Tibial artery (tissue), 4 donors: ENCODE measurements at regions not wholly inside any gene's neighbourhood (a gene's known extent, or its start where the extent isn't known, plus 50 kb on each side); places are given as distances from the start of the nearest gene placed in this dataset.
"Not testable (repeated sequence)": the region's sequence is repeated elsewhere in the genome, so short reads cannot be mapped to it uniquely, and the experiment has no call there.

Experiments
- DNase-seq, 2 donors: peaks; one replicate each; pipeline ENCODE4 v3.0.0-alpha.2; 2019
- H3K27ac ChIP-seq, 2 donors: fragments of 200-600 bp; sonication (generic) in 1 of 2; 1 replicate in 1 of 2; 2 replicates in 1 of 2; pipeline ENCODE4 v1.5.1; 2018 to 2019; ENCODE audit warnings: mild to moderate bottlenecking in 1 of 2
- H3K27me3 ChIP-seq, 2 donors: fragments of 200-600 bp; sonication (generic) in 1 of 2; one replicate each; pipeline versions ENCODE4 v1.5.1 to v1.6.0; 2016 to 2019
- H3K36me3 ChIP-seq, 3 donors: fragments of 200-600 bp; sonication (generic) in 2 of 3; one replicate each; pipeline ENCODE4 v1.5.1; 2016 to 2019; ENCODE audit warnings: mild to moderate bottlenecking in 2 of 3
- H3K4me1 ChIP-seq, 4 donors: fragments of 200-600 bp; sonication (generic) in 2 of 4; 1 replicate in 3 of 4; 2 replicates in 1 of 4; pipeline ENCODE4 v1.5.1; 2016 to 2019
- H3K4me3 ChIP-seq, 2 donors: fragments of 200-600 bp; sonication (generic) in 1 of 2; 1 replicate in 1 of 2; 2 replicates in 1 of 2; pipeline ENCODE4 v1.5.1; 2018 to 2019; ENCODE audit warnings: mild to moderate bottlenecking in 2 of 2
- H3K9me3 ChIP-seq, 3 donors: fragments of 200-600 bp; sonication (generic) in 1 of 3; one replicate each; pipeline ENCODE4 v1.5.1; 2016 to 2019
- intact Hi-C: fragments of 100-400 bp; cut with DNase I; formaldehyde crosslinking; loops from one replicate; pipeline ENCODE4 v1.15.0; 2023; ENCODE audit warnings: low total_unique reads
- TF ChIP-seq, protein P1 (sequence below), 2 experiments: fragments of 200-600 bp in 1 of 2; fragments of 450-650 bp in 1 of 2; IDR thresholded peaks; one replicate each; pipeline ENCODE4 v1.5.1; 2017 to 2019; ENCODE audit warnings: antibody characterized with exemption in 2 of 2, mild to moderate bottlenecking in 1 of 2, moderate library complexity in 1 of 2

DNA sequence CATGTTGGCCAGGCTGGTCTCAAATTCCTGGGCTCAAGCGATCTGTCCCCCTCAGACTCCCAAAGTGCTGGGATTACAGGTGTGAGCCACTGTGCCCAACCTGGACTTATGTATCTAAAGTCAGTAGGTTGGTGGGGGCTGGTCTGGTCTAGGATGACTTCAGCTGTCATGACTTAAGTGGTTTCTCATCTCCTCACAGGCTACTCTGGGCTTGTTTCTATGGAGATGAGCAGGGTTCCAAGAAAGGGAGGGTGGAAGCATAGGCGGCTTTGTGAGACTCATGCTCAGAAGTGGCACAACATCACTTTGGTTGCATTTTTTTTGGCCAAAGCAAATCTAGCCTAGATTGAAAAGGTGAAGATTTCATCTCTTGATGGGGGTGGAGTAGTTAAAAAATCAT is 115.9 kb upstream of the IVNS1ABP start:
- Histone ChIP-seq H3K4me1 (no peaks in the 10 kb centered on the region), H3K9me3 (no peaks in the 10 kb centered on the region), H3K27me3 (no peaks in the 10 kb centered on the region), H3K27ac (no peak overlapping the region), H3K36me3 (no peaks in the 10 kb centered on the region), H3K4me3 (no peak overlapping the region)
- no peak for DNase-seq
- TF ChIP-seq, protein P1, sequence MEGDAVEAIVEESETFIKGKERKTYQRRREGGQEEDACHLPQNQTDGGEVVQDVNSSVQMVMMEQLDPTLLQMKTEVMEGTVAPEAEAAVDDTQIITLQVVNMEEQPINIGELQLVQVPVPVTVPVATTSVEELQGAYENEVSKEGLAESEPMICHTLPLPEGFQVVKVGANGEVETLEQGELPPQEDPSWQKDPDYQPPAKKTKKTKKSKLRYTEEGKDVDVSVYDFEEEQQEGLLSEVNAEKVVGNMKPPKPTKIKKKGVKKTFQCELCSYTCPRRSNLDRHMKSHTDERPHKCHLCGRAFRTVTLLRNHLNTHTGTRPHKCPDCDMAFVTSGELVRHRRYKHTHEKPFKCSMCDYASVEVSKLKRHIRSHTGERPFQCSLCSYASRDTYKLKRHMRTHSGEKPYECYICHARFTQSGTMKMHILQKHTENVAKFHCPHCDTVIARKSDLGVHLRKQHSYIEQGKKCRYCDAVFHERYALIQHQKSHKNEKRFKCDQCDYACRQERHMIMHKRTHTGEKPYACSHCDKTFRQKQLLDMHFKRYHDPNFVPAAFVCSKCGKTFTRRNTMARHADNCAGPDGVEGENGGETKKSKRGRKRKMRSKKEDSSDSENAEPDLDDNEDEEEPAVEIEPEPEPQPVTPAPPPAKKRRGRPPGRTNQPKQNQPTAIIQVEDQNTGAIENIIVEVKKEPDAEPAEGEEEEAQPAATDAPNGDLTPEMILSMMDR (IDR thresholded peaks at IDR 0.05), result no peak
- intact Hi-C loops, result no loop called here

DNA sequence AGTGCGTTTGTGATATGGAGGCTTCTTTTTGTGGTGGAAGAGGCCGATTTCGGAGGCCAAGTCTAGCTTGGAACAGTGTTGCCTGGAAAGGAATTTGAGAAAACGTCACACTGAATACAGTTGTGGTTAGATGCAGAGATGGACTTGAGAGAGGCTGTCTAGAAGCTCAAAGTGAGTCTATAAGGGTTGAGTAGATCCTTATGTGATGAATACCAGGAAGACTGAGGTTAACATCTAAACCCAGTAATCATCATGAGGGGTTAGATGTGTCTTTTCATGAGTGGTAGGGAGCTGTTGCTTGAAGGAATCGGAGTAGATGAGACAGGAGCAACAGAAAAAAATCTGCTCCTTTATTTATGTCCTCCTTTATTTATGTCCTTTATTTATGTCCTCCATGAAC is 114.6 kb upstream of the IVNS1ABP start:
- H3K9me3 ChIP-seq, result no peaks in the 10 kb centered on the region
- intact Hi-C loops, result no loop called here

DNA sequence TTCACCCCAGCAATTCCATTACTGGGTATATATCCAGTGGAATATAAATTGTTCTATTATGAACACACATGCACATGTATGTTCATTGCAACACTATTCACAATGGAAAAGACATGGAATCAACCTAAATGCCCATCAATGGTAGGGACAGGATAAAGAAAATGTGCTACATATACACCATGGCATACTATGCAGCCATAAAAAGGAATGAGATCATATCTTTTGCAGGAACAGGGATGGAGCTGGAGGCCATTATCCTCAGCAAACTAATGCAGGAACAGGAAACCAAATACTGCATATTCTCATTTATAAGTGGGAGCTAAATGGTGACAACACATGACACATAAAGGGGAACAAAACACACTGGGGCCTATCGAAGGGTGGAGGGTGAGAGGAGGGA is 112.6 kb upstream of the IVNS1ABP start:
- H3K4me3 ChIP-seq, H3K27ac ChIP-seq, DNase-seq, H3K36me3 ChIP-seq, H3K4me1 ChIP-seq, H3K27me3 ChIP-seq, H3K9me3 ChIP-seq: not testable (repeated sequence)
- intact Hi-C loops, result loop anchor here (5.0 kb wide), 1 partner anchor 363 kb away; no protein-coding TSS in a partner anchor

More for the DNA sequence above, 114.6 kb upstream of the IVNS1ABP start:
- no peak overlapping the region for H3K27ac ChIP-seq
- DNase-seq, result no peak
- H3K27me3 ChIP-seq, result no peaks in the 10 kb centered on the region
- H3K4me1 ChIP-seq, result peaks cover 0 to 7% (median 3%) of the 10 kb centered on the region in 4 donors
- H3K36me3 ChIP-seq, result no peaks in the 10 kb centered on the region
- TF ChIP-seq, protein P1 (IDR thresholded peaks at IDR 0.05), result no peak
- no peak overlapping the region for H3K4me3 ChIP-seq

- TF ChIP-seq, protein P1 (IDR thresholded peaks at IDR 0.05), result no peak
- Histone ChIP-seq H3K4me3 (no peak overlapping the region), H3K27ac (no peak overlapping the region), H3K36me3 (no peaks in the 10 kb centered on the region), H3K27me3 (no peaks in the 10 kb centered on the region), H3K4me1 (peaks cover 0 to 10% (median 3%) of the 10 kb centered on the region in 4 donors), H3K9me3 (no peaks in the 10 kb centered on the region)
- intact Hi-C loops, result loop anchor here (5.0 kb wide), 1 partner anchor 365 kb away; no protein-coding TSS in a partner anchor
- no peak for DNase-seq
Measured at GRCh38 chr1:185427776-185428175, 110.7 kb upstream of the IVNS1ABP start.

DNA sequence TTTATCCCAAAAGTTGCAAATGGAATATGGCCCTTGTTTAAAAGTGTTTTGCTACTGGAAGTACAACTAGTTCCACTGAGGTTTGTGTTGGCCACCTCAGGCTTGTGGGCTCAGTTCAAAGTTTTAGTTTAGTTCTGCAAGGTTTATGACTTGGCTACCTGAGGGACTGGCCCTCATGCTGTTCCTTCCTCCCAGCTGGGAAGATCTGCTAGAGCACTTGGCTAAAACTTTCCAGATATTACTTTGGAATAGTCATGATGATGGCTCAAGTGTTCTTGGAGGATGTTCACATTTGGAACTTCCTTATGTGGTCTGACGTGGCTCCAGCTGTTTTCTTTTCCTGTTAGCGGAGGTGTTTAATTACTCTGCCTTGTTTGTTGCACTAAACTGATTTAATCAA is 110.2 kb upstream of the IVNS1ABP start:
- intact Hi-C loops, result loop anchor here (5.0 kb wide), 1 partner anchor 365 kb away; no protein-coding TSS in a partner anchor
- Histone ChIP-seq H3K36me3 (no peaks in the 10 kb centered on the region), H3K9me3 (no peaks in the 10 kb centered on the region), H3K27me3 (no peaks in the 10 kb centered on the region), H3K4me3 (no peak overlapping the region), H3K27ac (no peak overlapping the region), H3K4me1 (peaks cover 0 to 10% (median 3%) of the 10 kb centered on the region in 4 donors)
- DNase-seq, result no peak
- TF ChIP-seq, protein P1 (IDR thresholded peaks at IDR 0.05), result no peak

DNA sequence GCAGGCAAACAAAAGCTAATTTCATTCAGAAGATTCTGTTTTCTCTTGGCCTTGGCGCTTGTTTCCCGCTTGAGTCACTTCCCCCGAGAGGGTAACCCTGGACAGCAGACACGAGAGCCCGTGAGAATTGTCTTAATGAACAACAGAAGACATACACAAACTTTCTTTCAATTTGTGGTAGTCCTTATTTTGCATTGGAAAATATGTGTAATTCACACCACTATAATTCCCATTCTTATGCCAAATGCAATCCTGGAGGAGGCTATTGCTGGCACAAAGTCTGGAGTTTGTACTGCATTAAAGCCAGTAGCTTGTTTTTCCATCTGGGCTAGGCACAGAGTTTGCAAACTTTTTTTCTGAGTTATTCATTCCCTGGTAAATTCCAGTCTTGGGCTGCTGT is 109.8 kb upstream of the IVNS1ABP start:
- DNase-seq, result peak; percentile 54 to 66
- H3K27ac ChIP-seq, result no peak overlapping the region
- intact Hi-C loops, result loop anchor here (5.0 kb wide), 1 partner anchor 365 kb away; no protein-coding TSS in a partner anchor

More for the DNA sequence above, 109.8 kb upstream of the IVNS1ABP start:
- Histone ChIP-seq H3K36me3 (no peaks in the 10 kb centered on the region), H3K27me3 (no peaks in the 10 kb centered on the region), H3K4me3 (no peak overlapping the region), H3K9me3 (no peaks in the 10 kb centered on the region), H3K4me1 (peaks cover 0 to 10% (median 3%) of the 10 kb centered on the region in 4 donors)
- TF ChIP-seq, protein P1 (IDR thresholded peaks at IDR 0.05), result no peak
